ENCODE measurements at regions not wholly inside any gene's neighbourhood (a gene's known extent, or its start where the extent isn't known, plus 50 kb on each side); places are given as distances from the start of the nearest gene placed in this dataset.
"Not testable (repeated sequence)": the region's sequence is repeated elsewhere in the genome, so short reads cannot be mapped to it uniquely, and the experiment has no call there.

DNA sequence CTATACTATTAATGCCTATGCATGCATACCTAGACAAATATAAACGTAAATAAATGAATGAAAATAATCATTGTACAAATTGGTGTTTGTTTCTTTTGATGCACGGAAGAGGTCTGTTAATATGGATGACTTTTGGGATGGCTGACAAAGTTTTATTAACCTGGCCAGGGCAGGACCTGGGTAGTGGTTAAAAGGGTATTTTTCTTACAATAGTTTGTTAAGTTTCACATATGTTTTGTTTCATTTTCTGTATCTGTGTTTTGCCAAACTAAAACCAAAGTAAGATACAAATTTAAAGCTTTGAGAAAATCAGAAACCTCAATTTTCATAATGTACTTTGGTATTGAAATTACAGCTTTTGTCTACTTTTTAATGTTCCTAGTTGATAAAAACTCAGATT, 222.7 kb upstream of the OLFM3 start (continued):
- TF ChIP-seq, protein P1, sequence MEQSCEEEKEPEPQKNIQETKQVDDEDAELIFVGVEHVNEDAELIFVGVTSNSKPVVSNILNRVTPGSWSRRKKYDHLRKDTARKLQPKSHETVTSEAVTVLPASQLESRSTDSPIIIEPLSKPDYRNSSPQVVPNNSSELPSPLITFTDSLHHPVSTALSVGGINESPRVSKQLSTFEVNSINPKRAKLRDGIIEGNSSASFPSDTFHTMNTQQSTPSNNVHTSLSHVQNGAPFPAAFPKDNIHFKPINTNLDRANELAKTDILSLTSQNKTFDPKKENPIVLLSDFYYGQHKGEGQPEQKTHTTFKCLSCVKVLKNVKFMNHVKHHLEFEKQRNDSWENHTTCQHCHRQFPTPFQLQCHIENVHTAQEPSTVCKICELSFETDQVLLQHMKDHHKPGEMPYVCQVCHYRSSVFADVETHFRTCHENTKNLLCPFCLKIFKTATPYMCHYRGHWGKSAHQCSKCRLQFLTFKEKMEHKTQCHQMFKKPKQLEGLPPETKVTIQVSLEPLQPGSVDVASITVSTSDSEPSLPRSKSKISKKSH (CRISPR knock-in tag; IDR thresholded peaks at IDR 0.05; ENCODE audit: borderline replicate concordance): no peak
- TF ChIP-seq, protein P2, sequence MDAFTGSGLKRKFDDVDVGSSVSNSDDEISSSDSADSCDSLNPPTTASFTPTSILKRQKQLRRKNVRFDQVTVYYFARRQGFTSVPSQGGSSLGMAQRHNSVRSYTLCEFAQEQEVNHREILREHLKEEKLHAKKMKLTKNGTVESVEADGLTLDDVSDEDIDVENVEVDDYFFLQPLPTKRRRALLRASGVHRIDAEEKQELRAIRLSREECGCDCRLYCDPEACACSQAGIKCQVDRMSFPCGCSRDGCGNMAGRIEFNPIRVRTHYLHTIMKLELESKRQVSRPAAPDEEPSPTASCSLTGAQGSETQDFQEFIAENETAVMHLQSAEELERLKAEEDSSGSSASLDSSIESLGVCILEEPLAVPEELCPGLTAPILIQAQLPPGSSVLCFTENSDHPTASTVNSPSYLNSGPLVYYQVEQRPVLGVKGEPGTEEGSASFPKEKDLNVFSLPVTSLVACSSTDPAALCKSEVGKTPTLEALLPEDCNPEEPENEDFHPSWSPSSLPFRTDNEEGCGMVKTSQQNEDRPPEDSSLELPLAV (CRISPR knock-in tag; conservative IDR thresholded peaks at IDR 0.05; ENCODE audit: low read depth): no peak
- TF ChIP-seq, protein P3, sequence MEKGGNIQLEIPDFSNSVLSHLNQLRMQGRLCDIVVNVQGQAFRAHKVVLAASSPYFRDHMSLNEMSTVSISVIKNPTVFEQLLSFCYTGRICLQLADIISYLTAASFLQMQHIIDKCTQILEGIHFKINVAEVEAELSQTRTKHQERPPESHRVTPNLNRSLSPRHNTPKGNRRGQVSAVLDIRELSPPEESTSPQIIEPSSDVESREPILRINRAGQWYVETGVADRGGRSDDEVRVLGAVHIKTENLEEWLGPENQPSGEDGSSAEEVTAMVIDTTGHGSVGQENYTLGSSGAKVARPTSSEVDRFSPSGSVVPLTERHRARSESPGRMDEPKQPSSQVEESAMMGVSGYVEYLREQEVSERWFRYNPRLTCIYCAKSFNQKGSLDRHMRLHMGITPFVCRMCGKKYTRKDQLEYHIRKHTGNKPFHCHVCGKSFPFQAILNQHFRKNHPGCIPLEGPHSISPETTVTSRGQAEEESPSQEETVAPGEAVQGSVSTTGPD (CRISPR knock-in tag; IDR thresholded peaks at IDR 0.05): no peak
- TF ChIP-seq, protein P4, sequence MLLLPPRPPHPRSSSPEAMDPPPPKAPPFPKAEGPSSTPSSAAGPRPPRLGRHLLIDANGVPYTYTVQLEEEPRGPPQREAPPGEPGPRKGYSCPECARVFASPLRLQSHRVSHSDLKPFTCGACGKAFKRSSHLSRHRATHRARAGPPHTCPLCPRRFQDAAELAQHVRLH (CRISPR knock-in tag; IDR thresholded peaks at IDR 0.05; ENCODE audit: borderline replicate concordance, low read depth): no peak
- TF ChIP-seq, protein P5, sequence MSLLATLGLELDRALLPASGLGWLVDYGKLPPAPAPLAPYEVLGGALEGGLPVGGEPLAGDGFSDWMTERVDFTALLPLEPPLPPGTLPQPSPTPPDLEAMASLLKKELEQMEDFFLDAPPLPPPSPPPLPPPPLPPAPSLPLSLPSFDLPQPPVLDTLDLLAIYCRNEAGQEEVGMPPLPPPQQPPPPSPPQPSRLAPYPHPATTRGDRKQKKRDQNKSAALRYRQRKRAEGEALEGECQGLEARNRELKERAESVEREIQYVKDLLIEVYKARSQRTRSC (CRISPR knock-in tag; IDR thresholded peaks at IDR 0.05; ENCODE audit: low read depth): no peak
- no peak for TF ChIP-seq MEIS1 (CRISPR knock-in tag; IDR thresholded peaks at IDR 0.05; ENCODE audit: borderline replicate concordance)
- no peak for TF ChIP-seq ZNF724P (CRISPR knock-in tag; IDR thresholded peaks at IDR 0.05; ENCODE audit: borderline replicate concordance)
- no peak for TF ChIP-seq ZNF136 (CRISPR knock-in tag; IDR thresholded peaks at IDR 0.05; ENCODE audit: low read depth)
- TF ChIP-seq, protein P6, sequence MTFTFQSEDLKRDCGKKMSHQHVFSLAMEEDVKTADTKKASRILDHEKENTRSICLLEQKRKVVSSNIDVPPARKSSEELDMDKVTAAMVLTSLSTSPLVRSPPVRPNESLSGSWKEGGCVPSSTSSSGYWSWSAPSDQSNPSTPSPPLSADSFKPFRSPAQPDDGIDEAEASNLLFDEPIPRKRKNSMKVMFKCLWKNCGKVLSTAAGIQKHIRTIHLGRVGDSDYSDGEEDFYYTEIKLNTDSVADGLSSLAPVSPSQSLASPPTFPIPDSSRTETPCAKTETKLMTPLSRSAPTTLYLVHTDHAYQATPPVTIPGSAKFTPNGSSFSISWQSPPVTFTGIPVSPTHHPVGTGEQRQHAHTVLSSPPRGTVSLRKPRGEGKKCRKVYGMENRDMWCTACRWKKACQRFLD (CRISPR knock-in tag; IDR thresholded peaks at IDR 0.05; ENCODE audit: borderline replicate concordance): no peak

DNA sequence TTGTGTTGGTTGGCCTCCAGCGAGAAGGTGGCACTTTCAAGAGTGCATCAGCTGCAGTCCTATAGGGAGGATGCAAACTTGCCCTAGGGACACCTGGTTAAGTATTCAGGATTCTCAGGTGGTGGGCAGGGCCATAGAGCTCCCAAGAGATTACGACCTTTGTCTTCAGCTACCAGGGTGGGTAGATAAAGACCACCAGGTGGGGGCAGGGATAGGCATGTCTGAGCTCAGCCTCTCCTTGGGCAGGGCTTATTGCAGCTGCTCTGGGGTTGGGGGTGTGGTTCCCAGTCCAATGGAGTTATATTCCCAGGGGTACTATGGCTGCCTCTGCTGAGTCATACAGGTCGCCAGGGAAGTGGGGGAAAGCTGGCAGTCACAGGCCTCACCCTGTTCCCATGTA, 214.2 kb upstream of the OLFM3 start:
- H2AFZ ChIP-seq (ENCODE audit: low read length); H3K79me2 ChIP-seq (ENCODE audit: insufficient read depth, low read length); DNase-seq (ENCODE audit: low spot score); POLR2A ChIA-PET; BruUV-seq (replicated peaks); H4K20me1 ChIP-seq (ENCODE audit: insufficient read depth, low read length); H3K4me2 ChIP-seq (ENCODE audit: low read depth, low read length); ATAC-seq; intact Hi-C loops (cut with micrococcal nuclease; ENCODE audit: unreplicated experiment); H3K27me3 ChIP-seq (ENCODE audit: control insufficient read depth in 1 of 2, insufficient read depth in 2 of 2, low read length in 2 of 2); H3K36me3 ChIP-seq (replicated peaks in 1 of 2; ENCODE audit: control insufficient read depth in 1 of 2, insufficient read depth in 2 of 2, low read length in 2 of 2); in situ Hi-C loops (cut with HindIII; ENCODE audit: extremely low pct_ligation_motif_present, low pct_unique_long_range_greater_than_20kb); H3K9ac ChIP-seq (ENCODE audit: insufficient read depth, low read depth, low read length); FAIRE-seq; H3K27ac ChIP-seq (ENCODE audit: extremely low read length, insufficient read depth, low read length); H3K4me1 ChIP-seq (ENCODE audit: insufficient read depth, low read length); CTCF ChIA-PET (ENCODE audit: low intra/inter-chr PET ratio, low total read pairs); H3K4me3 ChIP-seq (replicated peaks in 1 of 3; ENCODE audit: insufficient read depth in 1 of 3, low read depth in 2 of 3, low read length in 3 of 3): not testable (repeated sequence)
- peaks cover 57% of the 10 kb centered on the region for H3K9me3 ChIP-seq (ENCODE audit: low read length)
- 0% methylated on average over 2 of the region's 3 CpGs for WGBS (ENCODE audit: low lambda C conversion rate)
